H1 (cell line): ENCODE measurements at regions not wholly inside any gene's neighbourhood (a gene's known extent, or its start where the extent isn't known, plus 50 kb on each side); places are given as distances from the start of the nearest gene placed in this dataset.

Experiments used
- CEBPB ChIP-seq: IDR thresholded peaks from 2 replicates; pipeline ENCODE4 v1.6.1; 2012; ENCODE audit warnings: low read depth, low read length
- GABPA ChIP-seq: IDR thresholded peaks from 2 replicates; pipeline ENCODE4 v1.6.1; 2011; ENCODE audit warnings: mild to moderate bottlenecking, low read length, moderate library complexity, borderline replicate concordance; ENCODE audit not compliant: insufficient read depth
- KDM5A ChIP-seq: fragments of 200-600 bp; IDR thresholded peaks from 2 replicates; pipeline ENCODE4 v1.7.1; 2012; ENCODE audit warnings: mild to moderate bottlenecking, low read length, inconsistent platforms, mixed read lengths
- POLR2AphosphoS5 ChIP-seq: IDR thresholded peaks from 2 replicates; pipeline ENCODE4 v1.6.1; 2011; ENCODE audit warnings: low read depth, low read length
- USF2 ChIP-seq: IDR thresholded peaks from 2 replicates; pipeline ENCODE4 v1.6.1; 2011; ENCODE audit warnings: low read length, improper control_type of control experiment
- TF ChIP-seq, protein P1 (sequence below), 3 experiments: IDR thresholded peaks; 1 replicate in 2 of 3; 2 replicates in 1 of 3; pipeline versions ENCODE4 v1.5.1 to v1.6.1; 2011; ENCODE audit warnings: low read length in 3 of 3, mild to moderate bottlenecking in 3 of 3, inconsistent platforms in 2 of 3, low read depth in 1 of 3, moderate library complexity in 1 of 3; ENCODE audit not compliant: insufficient read depth in 1 of 3; ENCODE audit errors: control extremely low read depth in 1 of 3

DNA sequence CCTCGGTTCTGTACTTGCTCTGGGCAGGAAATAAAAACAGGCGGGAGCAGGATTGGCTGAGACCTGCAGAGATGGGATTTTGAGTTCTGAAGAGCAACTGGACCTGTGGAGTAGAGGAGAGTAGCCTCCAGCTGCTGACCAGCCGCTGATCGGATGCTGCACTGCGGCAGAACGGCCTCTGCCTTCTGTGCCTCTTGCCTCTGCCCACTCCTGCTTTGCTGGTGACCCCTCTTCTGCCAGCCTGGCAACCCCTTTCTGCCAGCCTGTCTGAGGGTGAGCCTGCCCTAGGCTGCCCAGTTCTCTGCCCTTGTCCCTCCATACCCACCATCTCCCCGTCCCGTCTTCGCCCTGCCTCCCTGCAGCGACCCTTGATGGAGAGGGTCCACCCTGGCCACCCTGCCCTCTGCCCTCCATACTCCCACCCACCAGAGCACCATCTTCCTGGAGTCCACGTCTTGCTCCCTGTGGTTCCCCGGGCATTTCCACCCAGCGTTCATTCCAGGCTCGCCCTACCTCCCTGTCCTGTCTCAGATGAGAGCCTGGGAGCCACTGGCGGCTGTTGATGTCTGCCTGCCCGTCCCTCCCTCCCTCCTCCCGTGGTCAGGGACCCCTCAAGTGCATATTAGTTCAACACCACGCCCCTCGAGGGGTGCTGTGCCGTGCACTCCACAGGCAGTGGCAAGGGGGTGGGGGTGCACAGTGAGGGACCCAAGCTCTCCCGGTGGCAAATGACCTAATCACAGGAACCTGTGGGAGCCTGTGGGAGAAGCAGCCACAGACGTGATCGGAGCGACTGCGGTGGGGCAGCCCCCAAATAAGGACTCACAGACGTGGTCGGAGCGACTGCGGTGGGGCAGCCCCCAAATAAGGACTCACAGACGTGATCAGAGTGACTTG is 863.3 kb downstream of the TBC1D22A start:
- TF ChIP-seq CEBPB (no peak), POLR2AphosphoS5 (no peak), USF2 (no peak), GABPA (no peak), KDM5A (no peak)
- TF ChIP-seq, protein P1, sequence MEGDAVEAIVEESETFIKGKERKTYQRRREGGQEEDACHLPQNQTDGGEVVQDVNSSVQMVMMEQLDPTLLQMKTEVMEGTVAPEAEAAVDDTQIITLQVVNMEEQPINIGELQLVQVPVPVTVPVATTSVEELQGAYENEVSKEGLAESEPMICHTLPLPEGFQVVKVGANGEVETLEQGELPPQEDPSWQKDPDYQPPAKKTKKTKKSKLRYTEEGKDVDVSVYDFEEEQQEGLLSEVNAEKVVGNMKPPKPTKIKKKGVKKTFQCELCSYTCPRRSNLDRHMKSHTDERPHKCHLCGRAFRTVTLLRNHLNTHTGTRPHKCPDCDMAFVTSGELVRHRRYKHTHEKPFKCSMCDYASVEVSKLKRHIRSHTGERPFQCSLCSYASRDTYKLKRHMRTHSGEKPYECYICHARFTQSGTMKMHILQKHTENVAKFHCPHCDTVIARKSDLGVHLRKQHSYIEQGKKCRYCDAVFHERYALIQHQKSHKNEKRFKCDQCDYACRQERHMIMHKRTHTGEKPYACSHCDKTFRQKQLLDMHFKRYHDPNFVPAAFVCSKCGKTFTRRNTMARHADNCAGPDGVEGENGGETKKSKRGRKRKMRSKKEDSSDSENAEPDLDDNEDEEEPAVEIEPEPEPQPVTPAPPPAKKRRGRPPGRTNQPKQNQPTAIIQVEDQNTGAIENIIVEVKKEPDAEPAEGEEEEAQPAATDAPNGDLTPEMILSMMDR (IDR thresholded peaks at IDR 0.05; ENCODE audit: control extremely low read depth in 1 of 3, insufficient read depth in 1 of 3, low read depth in 1 of 3, low read length in 3 of 3), result no peak
